AML-193 (cell line): ENCODE measurements at regions not wholly inside any gene's neighbourhood (a gene's known extent, or its start where the extent isn't known, plus 50 kb on each side); places are given as distances from the start of the nearest gene placed in this dataset.
"Not testable (repeated sequence)": the region's sequence is repeated elsewhere in the genome, so short reads cannot be mapped to it uniquely, and the experiment has no call there.

Source experiments
- DNase-seq, 2 experiments: peaks; one replicate each; lab custom pipeline; 2025; lab: John Stamatoyannopoulos, UW

DNA sequence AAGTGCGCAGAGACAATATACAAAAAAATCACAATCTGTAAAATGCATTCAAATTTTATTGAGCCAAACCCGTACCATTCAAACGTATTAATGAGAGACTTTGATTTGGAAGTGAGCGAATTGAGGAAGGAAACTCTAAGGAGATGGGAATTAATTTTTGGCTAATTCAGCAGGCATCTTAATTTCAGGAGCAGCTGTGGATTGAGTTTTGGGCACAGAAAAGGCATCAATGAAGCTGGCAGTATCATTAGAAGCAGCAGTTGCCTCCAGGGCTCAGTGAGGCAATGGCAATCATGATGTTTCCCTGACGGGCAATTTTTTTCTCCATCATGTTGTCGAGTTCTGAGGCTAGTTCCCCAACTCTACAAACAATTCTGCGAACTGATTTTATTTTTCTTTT, 2041.6 kb downstream of the NCAM2 start:
- no peak for DNase-seq

DNA sequence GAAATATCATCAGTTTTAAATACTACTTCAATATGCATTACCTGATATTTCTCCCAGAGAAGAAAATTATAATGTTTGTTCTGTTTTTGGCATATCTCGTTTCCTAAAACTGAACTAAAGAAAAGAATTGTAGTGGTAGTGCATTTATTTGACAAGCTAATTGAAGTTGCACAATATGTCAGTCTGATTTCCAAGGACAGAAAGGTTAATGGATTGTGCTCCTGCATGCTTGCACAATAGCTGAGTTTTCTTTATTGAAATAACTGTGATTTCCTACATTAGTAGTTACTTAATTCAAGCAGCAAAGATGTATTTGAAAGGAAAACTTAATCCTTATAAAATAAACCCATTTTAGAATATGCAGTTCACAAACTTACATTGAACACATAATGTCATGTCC, 2047.7 kb downstream of the NCAM2 start:
- DNase-seq, result no peak

DNA sequence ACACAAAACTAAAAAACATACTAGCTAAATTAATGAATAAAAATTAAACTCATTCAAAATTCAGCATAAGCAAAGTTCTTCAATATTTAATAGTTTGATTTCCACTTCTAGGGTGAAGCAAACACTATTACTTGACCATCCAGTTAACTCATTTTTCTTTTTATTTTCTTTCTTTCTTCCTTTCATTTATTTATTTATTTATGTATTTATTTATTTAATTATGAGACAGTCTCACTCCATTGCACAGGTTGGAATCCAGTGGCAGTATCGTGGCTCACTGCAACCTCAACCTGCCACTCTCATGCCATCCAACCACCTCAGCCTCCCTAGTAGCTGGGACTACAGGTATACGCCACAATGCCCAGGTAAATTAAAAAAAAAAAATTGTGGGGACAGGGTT, 2069.5 kb downstream of the NCAM2 start:
- no peak for DNase-seq

- no peak for DNase-seq
Measured at GRCh38 chr21:23083242-23083641, 2085.0 kb downstream of the NCAM2 start.

GRCh38 chr21:23093259-23093658, 2095.1 kb downstream of the NCAM2 start:
- DNase-seq, result no peak

- DNase-seq, result no peak
Measured at GRCh38 chr21:23099185-23099584, 2101.0 kb downstream of the NCAM2 start.

GRCh38 chr21:23101111-23101510, 2102.9 kb downstream of the NCAM2 start:
- no peak for DNase-seq

DNA sequence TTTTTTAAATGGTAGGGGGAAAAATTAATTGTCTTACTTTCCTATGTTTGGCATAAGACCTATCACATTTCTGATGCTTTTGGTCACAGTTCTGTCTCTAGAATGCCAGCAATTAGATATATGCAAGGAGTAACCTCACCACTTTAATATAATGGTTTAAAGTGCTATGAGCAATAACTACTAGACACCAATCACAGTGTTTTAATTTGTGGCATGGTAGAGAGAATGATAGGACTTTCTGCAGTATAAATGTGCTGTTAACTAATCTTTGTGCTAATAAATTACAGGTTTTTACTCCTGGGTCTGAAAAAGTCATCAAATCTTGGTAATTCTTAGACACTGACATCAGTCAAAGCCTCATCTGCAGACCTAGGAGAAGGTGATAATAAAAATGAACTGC, 2110.3 kb downstream of the NCAM2 start:
- no peak for DNase-seq

- DNase-seq, result no peak
Measured at GRCh38 chr21:23111070-23111600, 2112.9 kb downstream of the NCAM2 start.

DNA sequence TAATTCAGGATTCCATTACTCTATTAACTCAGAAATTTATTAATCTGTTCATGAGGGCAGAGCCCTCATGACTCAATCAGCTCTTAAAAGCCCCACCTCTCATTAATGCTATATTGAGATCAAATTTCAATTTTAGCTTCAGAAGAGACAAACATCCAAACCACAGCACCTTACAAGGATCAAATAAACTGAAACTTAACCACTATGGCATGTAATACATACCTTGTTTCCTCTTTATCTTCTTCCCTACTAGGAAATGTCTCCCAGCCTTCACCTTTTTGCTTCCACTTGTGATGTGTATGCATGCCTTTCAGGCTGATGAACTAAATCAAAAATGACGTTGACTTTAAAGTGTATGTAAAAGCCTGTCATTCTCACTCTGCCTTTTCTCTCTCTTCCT, 2121.3 kb downstream of the NCAM2 start:
- DNase-seq, result no peak

DNA sequence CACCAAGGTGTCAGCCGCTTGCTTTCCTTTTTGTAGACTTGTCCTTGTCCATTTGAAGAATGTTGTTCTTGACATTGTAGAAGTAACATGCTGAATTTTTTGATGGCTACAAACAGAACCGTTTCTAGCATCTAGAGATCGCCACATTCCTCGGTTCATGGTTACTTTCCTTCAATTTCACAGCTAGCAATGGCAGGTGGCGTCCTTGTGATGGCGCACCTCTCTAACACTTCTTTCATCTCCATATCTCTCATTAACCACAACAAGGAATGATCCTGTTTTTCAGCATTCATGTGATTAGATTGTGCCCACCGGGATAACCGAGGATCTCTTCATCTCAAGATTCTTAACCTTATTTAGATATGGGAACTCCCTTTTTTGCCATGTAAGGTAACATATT, 2129.8 kb downstream of the NCAM2 start:
- no peak for DNase-seq

GRCh38 chr21:23130308-23130707, 2132.1 kb downstream of the NCAM2 start:
- DNase-seq, result no peak

DNA sequence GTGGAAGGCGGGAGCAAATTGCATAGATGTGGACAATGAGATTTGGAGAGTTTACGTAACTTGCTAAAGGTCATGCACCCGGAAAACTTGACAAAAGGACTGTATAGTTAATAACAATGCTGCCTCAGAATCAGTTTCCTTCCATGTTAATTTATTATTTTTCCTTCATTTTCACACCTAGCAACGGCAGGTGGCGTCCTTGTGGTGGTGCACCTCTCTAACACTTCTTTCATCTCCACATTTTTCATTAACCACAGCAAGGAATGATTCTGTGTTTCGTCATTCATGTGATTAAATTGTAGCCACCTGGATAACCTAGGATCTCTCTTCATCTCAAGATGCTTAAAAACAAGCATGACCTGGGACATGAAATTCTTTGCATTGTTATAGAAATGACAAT, 2133.0 kb downstream of the NCAM2 start:
- DNase-seq, result no peak

DNA sequence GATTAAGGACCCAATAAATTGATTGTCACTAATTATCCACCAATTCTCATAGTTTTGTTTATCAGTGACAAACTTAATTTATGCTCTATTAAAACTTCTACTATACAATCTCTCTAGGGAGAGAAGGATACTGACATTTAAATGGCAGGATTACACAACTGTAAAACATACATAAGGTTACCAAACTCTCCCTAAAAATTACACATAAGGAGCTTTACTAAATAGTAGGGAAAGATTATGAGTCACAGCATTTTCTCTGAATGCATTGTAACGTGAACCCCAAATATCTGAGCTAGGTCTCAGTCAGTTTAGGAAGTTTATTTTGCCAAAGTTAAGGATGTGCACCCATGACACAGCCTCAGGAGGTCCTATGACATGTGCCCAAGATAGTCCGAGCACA, 2140.6 kb downstream of the NCAM2 start:
- no peak for DNase-seq

GRCh38 chr21:23152130-23152529, 2153.9 kb downstream of the NCAM2 start:
- no peak for DNase-seq

GRCh38 chr21:23153842-23154241, 2155.6 kb downstream of the NCAM2 start:
- DNase-seq, result not testable (repeated sequence)

GRCh38 chr21:23155281-23155680, 2157.1 kb downstream of the NCAM2 start:
- no peak for DNase-seq

DNA sequence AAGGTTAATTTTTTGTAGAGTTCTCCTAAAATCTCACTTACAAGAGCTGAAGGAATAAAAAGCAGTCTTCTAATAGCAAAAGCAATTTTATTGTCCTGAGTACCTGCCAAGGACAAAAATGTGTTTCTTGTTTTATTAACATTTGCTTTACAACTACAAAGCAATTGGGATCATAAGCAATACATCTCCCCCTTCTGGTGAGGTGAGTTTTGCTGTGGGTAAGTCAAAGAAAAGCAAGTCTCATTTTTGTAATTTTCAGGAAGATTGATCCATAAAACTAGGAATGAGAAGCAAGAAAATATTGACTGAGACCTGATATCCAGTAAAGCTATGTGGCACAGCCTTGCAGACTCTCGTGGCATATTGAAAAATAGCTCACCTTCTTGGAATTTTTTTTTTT, 2162.7 kb downstream of the NCAM2 start:
- DNase-seq, result no peak

DNA sequence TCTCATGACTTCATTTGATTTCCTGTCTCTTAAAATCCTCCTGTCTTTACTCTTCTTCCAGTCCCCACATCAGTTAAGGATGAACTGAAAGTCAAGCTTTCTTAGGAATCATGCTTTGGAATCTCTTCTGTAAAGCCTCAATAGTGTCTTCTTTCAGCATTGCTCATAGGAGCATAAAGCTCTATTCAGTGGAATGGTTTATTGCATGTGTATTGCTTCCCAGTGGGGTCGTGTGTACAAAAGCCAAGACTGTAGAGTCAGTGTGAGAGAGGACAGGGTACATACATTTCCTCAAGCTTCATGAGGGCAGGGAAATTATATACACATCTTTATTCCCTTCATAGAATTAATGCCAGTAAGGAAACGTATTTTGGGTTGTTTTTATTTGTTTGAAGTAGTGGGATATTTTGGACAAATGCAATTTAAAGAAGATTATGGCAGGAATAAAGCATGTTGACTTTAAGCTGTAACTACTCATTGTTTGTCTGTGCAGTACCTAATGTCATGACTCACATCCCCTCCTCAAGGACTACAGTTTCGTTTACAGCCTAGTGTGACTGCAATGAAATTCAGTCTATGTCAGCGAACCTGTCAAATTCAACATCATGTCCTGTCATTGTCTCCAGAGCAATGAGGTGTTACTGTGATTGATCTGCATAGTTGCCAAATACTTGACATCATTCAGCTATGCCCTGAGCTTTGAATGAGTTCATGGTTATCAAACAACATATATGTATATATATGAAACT, 2164.2 kb downstream of the NCAM2 start:
- DNase-seq, result no peak
